ENCODE measurements at regions not wholly inside any gene's neighbourhood (a gene's known extent, or its start where the extent isn't known, plus 50 kb on each side); places are given as distances from the start of the nearest gene placed in this dataset.
A peak's percentile ranks its signal among the peaks of the same experiment; 100 is the strongest.

DNA sequence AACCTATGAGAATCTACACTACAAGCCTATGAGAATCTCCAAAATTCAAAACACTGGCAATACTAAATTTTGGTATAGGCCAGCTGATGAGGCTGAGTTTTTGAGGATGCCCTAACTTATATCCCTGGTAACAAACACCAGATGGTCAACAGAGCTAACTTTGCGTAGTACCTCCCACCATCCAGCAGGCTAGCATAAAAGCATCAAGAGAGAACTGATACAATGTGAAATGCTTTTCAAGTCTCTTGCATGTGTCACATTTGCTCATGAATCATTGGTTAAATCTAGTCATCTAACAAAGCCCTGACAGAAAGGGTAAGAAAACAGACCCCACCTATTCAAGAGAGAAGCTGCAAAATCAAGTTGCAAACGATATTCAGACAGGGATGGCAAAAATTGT, 1609.7 kb upstream of the CDH9 start:
- peak; percentile 24 for DNase-seq (ENCODE audit: low spot score)
- Histone ChIP-seq H2AFZ (replicated peaks) (peak overlapping the region; percentile 56), H3K27ac (no peak overlapping the region), H3K9me3 (ENCODE audit: low read depth) (no peaks in the 10 kb centered on the region), H3K79me2 (ENCODE audit: low read depth) (no peaks in the 10 kb centered on the region), H3F3A (ENCODE audit: low read depth) (no peaks in the 10 kb centered on the region), H4K20me1 (ENCODE audit: low read depth) (no peaks in the 10 kb centered on the region), H3K4me3 (no peak overlapping the region), H3K4me2 (no peak overlapping the region), H3K27me3 (no peaks in the 10 kb centered on the region), H3K36me3 (no peaks in the 10 kb centered on the region), H3K4me1 (no peaks in the 10 kb centered on the region), H3K9ac (no peak overlapping the region)
- Mint-ChIP-seq H3K36me3 (no peaks in the 10 kb centered on the region), H3K4me3 (no peak overlapping the region), H3K4me1 (no peaks in the 10 kb centered on the region), H3K27me3 (ENCODE audit: insufficient read depth, low read depth) (no peaks in the 10 kb centered on the region), H3K27ac (no peak overlapping the region), H3K9me3 (no peaks in the 10 kb centered on the region)
- TF ChIP-seq EZH2phosphoT487 (IDR thresholded peaks at IDR 0.05) (no peak), EZH2 (IDR thresholded peaks at IDR 0.05) (no peak)
- TF ChIP-seq, protein P1, sequence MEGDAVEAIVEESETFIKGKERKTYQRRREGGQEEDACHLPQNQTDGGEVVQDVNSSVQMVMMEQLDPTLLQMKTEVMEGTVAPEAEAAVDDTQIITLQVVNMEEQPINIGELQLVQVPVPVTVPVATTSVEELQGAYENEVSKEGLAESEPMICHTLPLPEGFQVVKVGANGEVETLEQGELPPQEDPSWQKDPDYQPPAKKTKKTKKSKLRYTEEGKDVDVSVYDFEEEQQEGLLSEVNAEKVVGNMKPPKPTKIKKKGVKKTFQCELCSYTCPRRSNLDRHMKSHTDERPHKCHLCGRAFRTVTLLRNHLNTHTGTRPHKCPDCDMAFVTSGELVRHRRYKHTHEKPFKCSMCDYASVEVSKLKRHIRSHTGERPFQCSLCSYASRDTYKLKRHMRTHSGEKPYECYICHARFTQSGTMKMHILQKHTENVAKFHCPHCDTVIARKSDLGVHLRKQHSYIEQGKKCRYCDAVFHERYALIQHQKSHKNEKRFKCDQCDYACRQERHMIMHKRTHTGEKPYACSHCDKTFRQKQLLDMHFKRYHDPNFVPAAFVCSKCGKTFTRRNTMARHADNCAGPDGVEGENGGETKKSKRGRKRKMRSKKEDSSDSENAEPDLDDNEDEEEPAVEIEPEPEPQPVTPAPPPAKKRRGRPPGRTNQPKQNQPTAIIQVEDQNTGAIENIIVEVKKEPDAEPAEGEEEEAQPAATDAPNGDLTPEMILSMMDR (IDR thresholded peaks at IDR 0.05): peak; percentile 33

GRCh38 chr5:28632607-28633006, 1594.2 kb upstream of the CDH9 start:
- H3K9me3 Mint-ChIP-seq: peaks cover 5% of the 10 kb centered on the region
- TF ChIP-seq, protein P1 (IDR thresholded peaks at IDR 0.05): no peak
- TF ChIP-seq EZH2 (IDR thresholded peaks at IDR 0.05): no peak
- TF ChIP-seq EZH2phosphoT487 (IDR thresholded peaks at IDR 0.05): no peak

DNA sequence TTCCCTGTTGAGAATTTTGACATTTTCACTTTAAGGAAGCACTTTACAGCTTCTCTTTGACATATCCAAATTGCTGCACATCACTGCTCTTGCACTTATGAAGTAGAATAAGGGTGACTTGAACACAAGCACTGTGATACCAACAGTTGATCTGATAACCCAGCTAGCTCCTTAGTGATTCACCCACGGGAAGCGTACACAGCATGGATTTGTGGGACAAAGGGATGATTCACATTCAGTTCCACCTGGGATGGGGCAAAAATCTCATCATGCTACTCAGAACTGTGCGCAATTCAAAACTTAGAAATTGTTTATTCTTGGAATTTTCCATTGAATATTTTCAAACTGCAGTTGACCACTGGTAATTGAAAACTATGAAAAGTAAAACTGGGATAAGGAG, 1565.5 kb upstream of the CDH9 start:
- H3K36me3 Mint-ChIP-seq: no peaks in the 10 kb centered on the region
- Histone ChIP-seq H3F3A (ENCODE audit: low read depth) (no peaks in the 10 kb centered on the region), H3K79me2 (ENCODE audit: low read depth) (no peaks in the 10 kb centered on the region), H3K27me3 (no peaks in the 10 kb centered on the region), H3K9me3 (ENCODE audit: low read depth) (no peaks in the 10 kb centered on the region), H3K4me2 (no peak overlapping the region), H3K9ac (no peak overlapping the region), H2AFZ (replicated peaks) (no peak overlapping the region), H3K27ac (no peak overlapping the region), H3K36me3 (no peaks in the 10 kb centered on the region), H3K4me1 (no peaks in the 10 kb centered on the region), H3K4me3 (no peak overlapping the region), H4K20me1 (ENCODE audit: low read depth) (no peaks in the 10 kb centered on the region)
- H3K27me3 Mint-ChIP-seq (ENCODE audit: insufficient read depth, low read depth): peaks cover 4% of the 10 kb centered on the region
- no peak overlapping the region for H3K27ac Mint-ChIP-seq
- H3K4me3 Mint-ChIP-seq: no peak overlapping the region
- no peaks in the 10 kb centered on the region for H3K9me3 Mint-ChIP-seq
- H3K4me1 Mint-ChIP-seq: no peaks in the 10 kb centered on the region
- TF ChIP-seq, protein P1 (IDR thresholded peaks at IDR 0.05): no peak
- TF ChIP-seq EZH2 (IDR thresholded peaks at IDR 0.05) (no peak), EZH2phosphoT487 (IDR thresholded peaks at IDR 0.05) (no peak)
- DNase-seq (ENCODE audit: low spot score): no peak

More at GRCh38 chr5:28632607-28633006, 1594.2 kb upstream of the CDH9 start:
- Histone ChIP-seq H4K20me1 (ENCODE audit: low read depth) (no peaks in the 10 kb centered on the region), H3K9me3 (ENCODE audit: low read depth) (no peaks in the 10 kb centered on the region), H3K36me3 (no peaks in the 10 kb centered on the region), H3K4me3 (no peak overlapping the region), H3K27ac (no peak overlapping the region), H3K9ac (no peak overlapping the region), H3K79me2 (ENCODE audit: low read depth) (no peaks in the 10 kb centered on the region), H2AFZ (replicated peaks) (no peak overlapping the region), H3K27me3 (no peaks in the 10 kb centered on the region), H3K4me1 (no peaks in the 10 kb centered on the region), H3F3A (ENCODE audit: low read depth) (no peaks in the 10 kb centered on the region), H3K4me2 (no peak overlapping the region)
- Mint-ChIP-seq H3K4me3 (no peak overlapping the region), H3K27ac (no peak overlapping the region), H3K27me3 (ENCODE audit: insufficient read depth, low read depth) (no peaks in the 10 kb centered on the region), H3K36me3 (no peaks in the 10 kb centered on the region), H3K4me1 (no peaks in the 10 kb centered on the region)
- no peak for DNase-seq (ENCODE audit: low spot score)
